Lung (tissue), 11 donors: ENCODE measurements at regions not wholly inside any gene's neighbourhood (a gene's known extent, or its start where the extent isn't known, plus 50 kb on each side); places are given as distances from the start of the nearest gene placed in this dataset.

Experiments
- ATAC-seq: fragments of 200-7000 bp; cut with Tn5 transposase; one replicate; pipeline ENCODE4 v1.9.1; 2020; ENCODE audit warnings: moderate number of reproducible peaks; ENCODE audit not compliant: insufficient read depth, low FRiP score
- DNase-seq, 3 donors: peaks; one replicate each; pipeline ENCODE4 v3.0.0-alpha.2; 2013 to 2017
- H3K27ac ChIP-seq, 2 donors: one replicate each; pipeline ENCODE4 v1.5.1; 2013; ENCODE audit warnings: mild to moderate bottlenecking in 2 of 2, moderate library complexity in 2 of 2, control low read depth in 1 of 2, inconsistent platforms in 1 of 2, low read depth in 1 of 2, low read length in 1 of 2
- H3K27me3 ChIP-seq, 3 donors: one replicate each; pipeline ENCODE4 v1.5.1; 2013; ENCODE audit warnings: low read length in 2 of 3; ENCODE audit not compliant: control insufficient read depth in 3 of 3, insufficient read depth in 3 of 3
- H3K36me3 ChIP-seq, 4 donors: one replicate each; pipeline ENCODE4 v1.5.1; 2013; ENCODE audit warnings: low read length in 4 of 4, mild to moderate bottlenecking in 1 of 4, moderate library complexity in 1 of 4; ENCODE audit not compliant: control insufficient read depth in 4 of 4, insufficient read depth in 4 of 4
- H3K4me1 ChIP-seq, 5 donors: one replicate each; pipeline ENCODE4 v1.5.1; 2013; ENCODE audit warnings: low read length in 5 of 5, mild to moderate bottlenecking in 2 of 5, moderate library complexity in 1 of 5; ENCODE audit not compliant: control insufficient read depth in 5 of 5, insufficient read depth in 5 of 5
- H3K4me3 ChIP-seq: one replicate; pipeline ENCODE4 v1.5.1; 2013; ENCODE audit warnings: mild to moderate bottlenecking, control low read depth, moderate library complexity
- H3K9ac ChIP-seq, 2 donors: one replicate each; pipeline ENCODE4 v1.5.1; 2013; ENCODE audit warnings: low read length in 2 of 2, control low read depth in 1 of 2; ENCODE audit not compliant: insufficient read depth in 1 of 2
- H3K9me3 ChIP-seq, 4 donors: one replicate each; pipeline ENCODE4 v1.5.1; 2013; ENCODE audit warnings: low read length in 3 of 4, mild to moderate bottlenecking in 1 of 4, moderate library complexity in 1 of 4; ENCODE audit not compliant: control insufficient read depth in 4 of 4, insufficient read depth in 3 of 4
- CTCF ChIP-seq: IDR thresholded peaks from 2 replicates; pipeline ENCODE4 v1.5.1; 2012; ENCODE audit warnings: mild to moderate bottlenecking; ENCODE audit errors: control extremely low read depth, extremely low read depth
- WGBS, 2 donors: extraction: QIAGEN DNeasy Blood & Tissue Kit; methylation state at CpG; one replicate each; pipeline ENCODE4 v1.1.7; 2013; 5-methylcytosine and 5-hydroxymethylcytosine counted together
- donor health status: control.
- donor health status: control.
- donor health status: Bipolar disorder and iron deficiency.
- donor health status: healthy.
- donor health status: DM: yes; HTN: yes; CAD: no.

- ATAC-seq: no peak
- peaks cover 0 to 21% (median 0%) of the 10 kb centered on the region in 5 donors for H3K4me1 ChIP-seq
- no peak overlapping the region for H3K27ac ChIP-seq
- H3K4me3 ChIP-seq: no peak overlapping the region
- H3K27me3 ChIP-seq: no peaks in the 10 kb centered on the region
- DNase-seq: no peak
- no peaks in the 10 kb centered on the region for H3K36me3 ChIP-seq
- WGBS, 2 donors: 75 to 88% methylated on average over 2 of the region's 2 CpGs
- no peak overlapping the region for H3K9ac ChIP-seq
- TF ChIP-seq CTCF: no peak
- no peaks in the 10 kb centered on the region for H3K9me3 ChIP-seq
Measured at GRCh38 chr2:176598351-176598750, 329.1 kb downstream of the MTX2 start.

- DNase-seq (no peak), ATAC-seq (no peak)
- Histone ChIP-seq H3K9ac (no peak overlapping the region), H3K27me3 (no peaks in the 10 kb centered on the region), H3K4me1 (peaks cover 0 to 19% (median 0%) of the 10 kb centered on the region in 5 donors), H3K9me3 (no peaks in the 10 kb centered on the region), H3K27ac (no peak overlapping the region), H3K36me3 (no peaks in the 10 kb centered on the region), H3K4me3 (no peak overlapping the region)
- TF ChIP-seq CTCF: no peak
- 91 to 92% methylated on average over 10 of the region's 10 CpGs for WGBS, 2 donors
Measured at GRCh38 chr2:176599796-176600485, 330.7 kb downstream of the MTX2 start.

- 34 to 50% methylated on average over 2 of the region's 2 CpGs for WGBS, 2 donors
- Histone ChIP-seq H3K4me3 (no peak overlapping the region), H3K9ac (no peak overlapping the region), H3K27me3 (no peaks in the 10 kb centered on the region), H3K36me3 (no peaks in the 10 kb centered on the region), H3K4me1 (peaks cover 0 to 15% (median 0%) of the 10 kb centered on the region in 5 donors), H3K27ac (no peak overlapping the region), H3K9me3 (no peaks in the 10 kb centered on the region)
- no peak for ATAC-seq
- TF ChIP-seq CTCF: no peak
- peak in 2 of 3 donors; percentile 45 to 66 for DNase-seq
Measured at GRCh38 chr2:176601066-176601465, 331.8 kb downstream of the MTX2 start.

- peaks cover 0 to 17% (median 6%) of the 10 kb centered on the region in 5 donors for H3K4me1 ChIP-seq
- no peak for TF ChIP-seq CTCF
- WGBS, 2 donors: 83 to 92% methylated on average over 4 of the region's 4 CpGs
- DNase-seq (peak in 1 of 3 donors; percentile 51), ATAC-seq (no peak)
- H3K27ac ChIP-seq: no peak overlapping the region
- no peaks in the 10 kb centered on the region for H3K36me3 ChIP-seq
- H3K27me3 ChIP-seq: peaks cover 0 to 2% (median 0%) of the 10 kb centered on the region in 3 donors
- H3K9me3 ChIP-seq: peaks cover 0 to 1% (median 0%) of the 10 kb centered on the region in 4 donors
- no peak overlapping the region for H3K4me3 ChIP-seq
- H3K9ac ChIP-seq: no peak overlapping the region
Measured at GRCh38 chr2:176612036-176612435, 342.8 kb downstream of the MTX2 start.
